Natural killer cell (primary cell): ENCODE measurements at regions not wholly inside any gene's neighbourhood (a gene's known extent, or its start where the extent isn't known, plus 50 kb on each side); places are given as distances from the start of the nearest gene placed in this dataset.

Experiments
- ATAC-seq, 3 donors: fragments of 150-1000 bp in 2 of 3; fragments of 200-7000 bp in 1 of 3; cut with Tn5 transposase; 1 replicate in 1 of 3; 2 replicates in 2 of 3; pipeline ENCODE4 v1.10.0; 2021; ENCODE audit warnings: mild to moderate bottlenecking in 2 of 3, moderate library complexity in 2 of 3
- DNase-seq, 2 donors: peaks; one replicate each; pipeline versions ENCODE4 v3.0.0 to v3.0.0-alpha.2; 2013 to 2021; ENCODE audit warnings: mixed read lengths in 1 of 2
- H3K27ac ChIP-seq: one replicate; pipeline ENCODE4 v1.5.1; 2013; ENCODE audit warnings: mild to moderate bottlenecking, low read length
- H3K27me3 ChIP-seq: one replicate; pipeline ENCODE4 v1.6.1; 2013; ENCODE audit warnings: low read length; ENCODE audit not compliant: control insufficient read depth, insufficient read depth
- H3K36me3 ChIP-seq: one replicate; pipeline ENCODE4 v1.6.1; 2013; ENCODE audit warnings: low read length; ENCODE audit not compliant: control insufficient read depth, insufficient read depth
- H3K4me1 ChIP-seq: one replicate; pipeline ENCODE4 v1.6.1; 2013; ENCODE audit warnings: low read length; ENCODE audit not compliant: control insufficient read depth, insufficient read depth
- H3K4me3 ChIP-seq: one replicate; pipeline ENCODE4 v1.5.1; 2013; ENCODE audit warnings: low read length
- H3K9me3 ChIP-seq: one replicate; pipeline ENCODE4 v1.6.1; 2013; ENCODE audit warnings: low read length; ENCODE audit not compliant: control insufficient read depth, insufficient read depth
- H3K27ac Mint-ChIP-seq, 2 donors: one replicate each; pipeline ENCODE4 v1.8.0; 2022; ENCODE audit warnings: mild to moderate bottlenecking in 2 of 2, mixed read lengths in 2 of 2, moderate library complexity in 1 of 2
- H3K27me3 Mint-ChIP-seq, 2 donors: one replicate each; pipeline ENCODE4 v1.8.0; 2022; ENCODE audit warnings: low read depth in 2 of 2, mixed read lengths in 2 of 2
- H3K36me3 Mint-ChIP-seq: one replicate; pipeline ENCODE4 v1.8.0; 2022; ENCODE audit warnings: mixed read lengths
- H3K4me1 Mint-ChIP-seq, 2 donors: one replicate each; pipeline ENCODE4 v1.8.0; 2022; ENCODE audit warnings: mixed read lengths in 2 of 2
- H3K4me3 Mint-ChIP-seq: one replicate; pipeline ENCODE4 v1.8.0; 2022; ENCODE audit warnings: mild to moderate bottlenecking, moderate library complexity, mixed read lengths
- H3K9me3 Mint-ChIP-seq, 2 donors: one replicate each; pipeline ENCODE4 v1.8.0; 2022; ENCODE audit warnings: mixed read lengths in 2 of 2
- WGBS: methylation state at CpG from one replicate; pipeline ENCODE4 v1.1.7; 2013; ENCODE audit warnings: missing lambda C conversion rate; ENCODE audit not compliant: insufficient coverage; 5-methylcytosine and 5-hydroxymethylcytosine counted together
- intact Hi-C: fragments of 100-400 bp; cut with micrococcal nuclease; formaldehyde crosslinking; loops from one replicate; pipeline ENCODE4 v1.14.2; 2022
- TF ChIP-seq, protein P1 (sequence below): fragments of 200-600 bp; IDR thresholded peaks from one replicate; pipeline ENCODE4 v1.8.0; 2022; ENCODE audit warnings: antibody characterized with exemption

DNA sequence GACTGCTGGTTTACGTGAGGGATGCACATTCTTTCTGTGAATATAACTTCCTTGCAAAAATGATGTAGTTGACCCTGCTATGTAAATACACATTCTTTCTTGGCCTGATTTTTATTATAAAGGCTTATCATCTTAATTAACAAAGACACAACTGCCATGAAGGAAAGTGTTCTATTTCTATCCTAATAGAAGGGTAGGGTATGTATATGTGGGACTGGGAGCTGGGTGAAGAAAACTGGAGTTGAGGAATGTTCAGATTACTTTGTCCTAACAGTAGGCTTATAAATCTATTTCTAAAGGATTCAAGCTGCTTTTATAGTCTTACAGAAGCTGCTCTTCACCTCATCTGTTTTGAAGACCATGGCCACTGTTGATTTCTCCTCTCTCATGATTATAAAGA, 76.5 kb upstream of the RGS17 start:
- WGBS = 100% methylated on average over 1 of the region's 1 CpG
- H3K9me3 ChIP-seq = no peaks in the 10 kb centered on the region
- H3K4me3 ChIP-seq = no peak overlapping the region
- H3K36me3 ChIP-seq = no peaks in the 10 kb centered on the region
- Mint-ChIP-seq H3K9me3 (no peaks in the 10 kb centered on the region), H3K27ac (no peak overlapping the region), H3K36me3 (no peaks in the 10 kb centered on the region), H3K4me3 (no peak overlapping the region), H3K4me1 (peaks cover 16 to 22% of the 10 kb centered on the region in 2 donors), H3K27me3 (peaks cover 2 to 5% of the 10 kb centered on the region in 2 donors)
- ATAC-seq (no peak), DNase-seq (no peak)
- no peaks in the 10 kb centered on the region for H3K27me3 ChIP-seq
- TF ChIP-seq, protein P1, sequence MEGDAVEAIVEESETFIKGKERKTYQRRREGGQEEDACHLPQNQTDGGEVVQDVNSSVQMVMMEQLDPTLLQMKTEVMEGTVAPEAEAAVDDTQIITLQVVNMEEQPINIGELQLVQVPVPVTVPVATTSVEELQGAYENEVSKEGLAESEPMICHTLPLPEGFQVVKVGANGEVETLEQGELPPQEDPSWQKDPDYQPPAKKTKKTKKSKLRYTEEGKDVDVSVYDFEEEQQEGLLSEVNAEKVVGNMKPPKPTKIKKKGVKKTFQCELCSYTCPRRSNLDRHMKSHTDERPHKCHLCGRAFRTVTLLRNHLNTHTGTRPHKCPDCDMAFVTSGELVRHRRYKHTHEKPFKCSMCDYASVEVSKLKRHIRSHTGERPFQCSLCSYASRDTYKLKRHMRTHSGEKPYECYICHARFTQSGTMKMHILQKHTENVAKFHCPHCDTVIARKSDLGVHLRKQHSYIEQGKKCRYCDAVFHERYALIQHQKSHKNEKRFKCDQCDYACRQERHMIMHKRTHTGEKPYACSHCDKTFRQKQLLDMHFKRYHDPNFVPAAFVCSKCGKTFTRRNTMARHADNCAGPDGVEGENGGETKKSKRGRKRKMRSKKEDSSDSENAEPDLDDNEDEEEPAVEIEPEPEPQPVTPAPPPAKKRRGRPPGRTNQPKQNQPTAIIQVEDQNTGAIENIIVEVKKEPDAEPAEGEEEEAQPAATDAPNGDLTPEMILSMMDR = no peak
- no peaks in the 10 kb centered on the region for H3K4me1 ChIP-seq
- no peak overlapping the region for H3K27ac ChIP-seq
- intact Hi-C loops = no loop called here

DNA sequence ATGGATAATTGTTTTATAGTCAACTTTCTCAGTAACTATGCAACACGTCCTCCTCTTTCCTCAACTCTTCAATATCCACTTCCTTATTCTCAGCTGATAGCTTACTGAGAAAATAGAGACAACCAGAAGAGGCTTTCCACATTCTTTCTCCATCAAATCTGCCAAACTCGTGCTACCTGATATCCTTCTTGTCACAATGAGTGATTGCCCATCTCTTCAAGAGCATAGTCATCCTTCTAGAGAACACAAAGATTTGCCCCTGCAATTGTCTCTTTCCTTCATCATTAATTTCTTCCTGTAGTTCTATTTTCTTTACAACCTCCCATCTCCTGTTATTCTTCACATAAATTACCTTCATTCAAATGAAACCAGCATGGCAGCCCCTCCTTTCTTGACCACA, 75.9 kb upstream of the RGS17 start:
- 75% methylated on average over 2 of the region's 2 CpGs for WGBS
- H3K27me3 ChIP-seq = no peaks in the 10 kb centered on the region
- DNase-seq = no peak
- no peak overlapping the region for H3K27ac ChIP-seq
- Mint-ChIP-seq H3K27ac (no peak overlapping the region), H3K27me3 (peaks cover 2 to 6% of the 10 kb centered on the region in 2 donors), H3K36me3 (no peaks in the 10 kb centered on the region), H3K4me3 (no peak overlapping the region), H3K9me3 (no peaks in the 10 kb centered on the region), H3K4me1 (peaks cover 16 to 22% of the 10 kb centered on the region in 2 donors)
- H3K36me3 ChIP-seq = no peaks in the 10 kb centered on the region
- TF ChIP-seq, protein P1 = no peak
- intact Hi-C loops = no loop called here
- H3K9me3 ChIP-seq = no peaks in the 10 kb centered on the region
- H3K4me3 ChIP-seq = no peak overlapping the region
- H3K4me1 ChIP-seq = no peaks in the 10 kb centered on the region
- ATAC-seq = no peak

DNA sequence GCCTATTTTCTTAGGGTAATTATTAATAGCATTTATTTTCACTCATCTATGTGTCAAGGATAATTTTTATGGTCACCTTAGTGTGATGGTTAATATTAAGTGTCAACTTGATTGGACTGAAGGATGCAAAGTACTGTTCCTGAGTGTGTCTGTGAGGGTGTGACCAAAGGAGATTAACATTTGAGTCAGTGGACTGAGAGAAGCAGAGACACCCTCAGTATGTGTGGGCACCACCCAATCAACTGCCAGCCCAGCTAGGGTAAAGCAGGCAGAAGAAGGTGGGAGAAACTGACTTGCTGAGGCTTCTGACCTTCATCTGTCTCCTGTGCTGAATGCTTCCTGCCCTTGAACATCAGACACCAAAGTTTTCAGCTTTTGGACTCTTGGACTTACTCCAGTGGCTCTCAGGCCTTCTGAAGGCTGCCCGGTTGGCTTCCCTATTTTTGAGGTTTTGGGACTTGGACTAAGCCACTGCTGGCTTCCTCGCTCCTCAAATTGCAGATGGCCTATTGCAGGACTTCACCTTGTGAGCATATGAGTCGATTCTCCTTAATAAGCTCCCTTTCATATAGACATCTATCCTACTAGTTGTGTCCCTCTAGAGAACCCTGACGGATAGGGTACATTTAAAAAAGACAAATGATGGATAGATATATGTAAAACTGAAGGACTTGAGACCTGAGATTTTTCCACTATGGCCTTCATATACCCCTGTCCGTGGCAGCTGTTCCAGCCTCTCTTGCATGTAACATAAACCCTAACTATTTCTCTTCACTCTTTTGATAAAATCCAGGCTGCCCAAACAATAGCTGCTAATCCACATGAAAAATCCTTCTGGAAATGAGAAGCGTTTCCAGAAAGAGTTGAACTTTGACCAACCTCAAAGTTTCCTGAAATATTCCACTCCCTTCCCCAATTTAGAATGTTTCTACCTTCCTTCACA, 62.1 kb upstream of the RGS17 start:
- Histone ChIP-seq H3K9me3 (no peaks in the 10 kb centered on the region), H3K36me3 (no peaks in the 10 kb centered on the region), H3K27ac (no peak overlapping the region), H3K4me3 (no peak overlapping the region), H3K27me3 (no peaks in the 10 kb centered on the region), H3K4me1 (no peaks in the 10 kb centered on the region)
- H3K4me3 Mint-ChIP-seq = no peak overlapping the region
- intact Hi-C loops = no loop called here
- no peaks in the 10 kb centered on the region for H3K4me1 Mint-ChIP-seq
- H3K36me3 Mint-ChIP-seq = no peaks in the 10 kb centered on the region
- no peaks in the 10 kb centered on the region for H3K9me3 Mint-ChIP-seq
- H3K27me3 Mint-ChIP-seq = peaks cover 3 to 20% of the 10 kb centered on the region in 2 donors
- DNase-seq (no peak), ATAC-seq (no peak)
- TF ChIP-seq, protein P1 = no peak
- WGBS = 86% methylated on average over 5 of the region's 6 CpGs
- H3K27ac Mint-ChIP-seq = no peak overlapping the region
